Prostate gland (tissue), 2 donors: ENCODE measurements at regions not wholly inside any gene's neighbourhood (a gene's known extent, or its start where the extent isn't known, plus 50 kb on each side); places are given as distances from the start of the nearest gene placed in this dataset.

ENCODE experiments used
- DNase-seq: peaks from one replicate; pipeline ENCODE4 v3.0.0-alpha.2; 2019; ENCODE audit warnings: low spot score
- H3K27ac ChIP-seq, 2 donors: fragments of 200-600 bp; sonication (generic); 2 replicates each; pipeline ENCODE4 v1.5.1; 2017 to 2019
- H3K27me3 ChIP-seq: fragments of 200-600 bp; sonication (generic); replicated peaks from 2 replicates; pipeline ENCODE4 v1.5.1; 2019; ENCODE audit not compliant: insufficient read depth
- H3K36me3 ChIP-seq, 2 donors: fragments of 200-600 bp; sonication (generic); 1 replicate in 1 of 2; 2 replicates in 1 of 2; pipeline versions ENCODE4 v1.5.1 to v1.8.1; 2017 to 2019
- H3K4me1 ChIP-seq: fragments of 200-600 bp; sonication (generic); replicated peaks from 2 replicates; pipeline ENCODE4 v1.5.1; 2019
- H3K4me3 ChIP-seq, 2 donors: fragments of 200-600 bp; sonication (generic); 2 replicates each; pipeline ENCODE4 v1.5.1; 2017 to 2019
- H3K9me3 ChIP-seq: fragments of 200-600 bp; sonication (generic); 2 replicates; pipeline ENCODE4 v1.5.1; 2017
- POLR2A ChIP-seq: fragments of 450-650 bp; IDR thresholded peaks from one replicate; pipeline ENCODE4 v1.6.1; 2016; ENCODE audit warnings: antibody characterized with exemption, mild to moderate bottlenecking
- POLR2AphosphoS5 ChIP-seq: sonication (generic); formaldehyde crosslinking; IDR thresholded peaks from one replicate; pipeline ENCODE4 v1.6.1; 2017; ENCODE audit warnings: antibody characterized with exemption
- WGBS: methylation state at CpG from one replicate; pipeline ENCODE4 v1.1.5; 2018; 5-methylcytosine and 5-hydroxymethylcytosine counted together
- intact Hi-C: fragments of 100-400 bp; cut with DNase I; formaldehyde crosslinking; loops from one replicate; pipeline ENCODE4 v1.14.2; 2022
- TF ChIP-seq, protein P1 (sequence below), 4 experiments: fragments of 200-600 bp in 2 of 4; fragments of 450-650 bp in 2 of 4; sonication (generic) in 2 of 4; IDR thresholded peaks; 1 replicate in 3 of 4; 2 replicates in 1 of 4; pipeline ENCODE4 v1.5.1; 2016 to 2019; ENCODE audit warnings: antibody characterized with exemption in 4 of 4, mild to moderate bottlenecking in 2 of 4, moderate library complexity in 2 of 4

DNA sequence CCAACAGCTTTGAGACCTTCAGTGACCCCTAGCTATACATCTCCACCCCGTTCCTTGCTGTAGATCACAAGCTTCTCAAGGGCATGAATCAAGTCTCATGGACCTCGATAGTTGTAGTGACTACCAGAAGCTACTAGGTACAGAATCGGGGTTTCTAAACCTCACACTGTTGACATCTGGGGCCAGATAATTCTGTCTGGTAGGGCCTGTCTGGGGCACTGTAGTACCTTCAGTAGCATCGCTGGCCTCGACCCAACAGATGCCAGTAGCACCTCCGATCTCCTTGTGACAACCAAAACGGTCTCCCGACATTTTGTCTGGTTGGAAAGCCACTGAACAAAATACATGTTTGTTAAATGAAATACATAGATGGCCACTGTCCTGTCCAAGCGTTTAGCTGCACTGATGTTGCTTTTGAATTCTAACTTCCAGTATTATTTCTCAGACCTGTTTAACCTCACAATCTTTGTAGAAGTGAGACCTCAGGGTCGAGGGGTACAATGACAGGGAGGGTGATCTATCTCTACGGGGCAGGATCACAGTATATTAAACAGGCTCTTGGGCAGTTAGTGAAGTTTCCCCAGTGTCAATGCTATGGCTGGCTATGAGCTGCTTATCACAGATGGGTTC is 262.5 kb upstream of the IGF1R start:
- Histone ChIP-seq H3K4me1 (no peaks in the 10 kb centered on the region), H3K4me3 (no peak overlapping the region), H3K27me3 (no peaks in the 10 kb centered on the region), H3K27ac (no peak overlapping the region), H3K9me3 (no peaks in the 10 kb centered on the region), H3K36me3 (no peaks in the 10 kb centered on the region)
- intact Hi-C loops = no loop called here
- TF ChIP-seq POLR2AphosphoS5 (no peak), POLR2A (no peak)
- TF ChIP-seq, protein P1, sequence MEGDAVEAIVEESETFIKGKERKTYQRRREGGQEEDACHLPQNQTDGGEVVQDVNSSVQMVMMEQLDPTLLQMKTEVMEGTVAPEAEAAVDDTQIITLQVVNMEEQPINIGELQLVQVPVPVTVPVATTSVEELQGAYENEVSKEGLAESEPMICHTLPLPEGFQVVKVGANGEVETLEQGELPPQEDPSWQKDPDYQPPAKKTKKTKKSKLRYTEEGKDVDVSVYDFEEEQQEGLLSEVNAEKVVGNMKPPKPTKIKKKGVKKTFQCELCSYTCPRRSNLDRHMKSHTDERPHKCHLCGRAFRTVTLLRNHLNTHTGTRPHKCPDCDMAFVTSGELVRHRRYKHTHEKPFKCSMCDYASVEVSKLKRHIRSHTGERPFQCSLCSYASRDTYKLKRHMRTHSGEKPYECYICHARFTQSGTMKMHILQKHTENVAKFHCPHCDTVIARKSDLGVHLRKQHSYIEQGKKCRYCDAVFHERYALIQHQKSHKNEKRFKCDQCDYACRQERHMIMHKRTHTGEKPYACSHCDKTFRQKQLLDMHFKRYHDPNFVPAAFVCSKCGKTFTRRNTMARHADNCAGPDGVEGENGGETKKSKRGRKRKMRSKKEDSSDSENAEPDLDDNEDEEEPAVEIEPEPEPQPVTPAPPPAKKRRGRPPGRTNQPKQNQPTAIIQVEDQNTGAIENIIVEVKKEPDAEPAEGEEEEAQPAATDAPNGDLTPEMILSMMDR (IDR thresholded peaks at IDR 0.05) = no peak
- DNase-seq = no peak
- WGBS = 85% methylated on average over 11 of the region's 11 CpGs

DNA sequence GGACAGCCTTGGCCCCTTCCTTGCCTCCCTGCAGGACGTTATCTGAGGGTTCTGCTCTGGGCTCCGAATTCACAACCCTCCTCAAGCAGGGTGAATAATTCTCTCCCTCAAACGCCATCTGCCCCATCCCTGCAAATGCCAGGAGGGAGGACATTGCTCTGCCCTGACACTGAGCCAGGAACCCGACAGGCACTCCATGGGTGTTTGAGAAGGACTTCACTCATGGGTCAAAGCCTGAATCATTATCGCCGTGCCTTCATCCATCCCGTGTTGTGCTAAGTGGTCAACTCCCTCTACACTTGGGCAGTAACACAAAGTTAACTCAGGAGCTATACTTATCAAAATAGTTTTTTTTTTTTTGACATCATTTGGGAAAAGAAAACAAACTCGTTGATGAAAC is 261.8 kb upstream of the IGF1R start:
- no peaks in the 10 kb centered on the region for H3K36me3 ChIP-seq
- no peak overlapping the region for H3K27ac ChIP-seq
- 89% methylated on average over 8 of the region's 8 CpGs for WGBS
- H3K27me3 ChIP-seq = no peaks in the 10 kb centered on the region
- intact Hi-C loops = no loop called here
- no peaks in the 10 kb centered on the region for H3K4me1 ChIP-seq
- DNase-seq = no peak
- TF ChIP-seq POLR2AphosphoS5 (no peak), POLR2A (no peak)
- TF ChIP-seq, protein P1 (IDR thresholded peaks at IDR 0.05) = no peak
- no peak overlapping the region for H3K4me3 ChIP-seq
- H3K9me3 ChIP-seq = no peaks in the 10 kb centered on the region

GRCh38 chr15:98387866-98388265 is 260.5 kb upstream of the IGF1R start:
- peaks cover 2% of the 10 kb centered on the region for H3K27me3 ChIP-seq
- intact Hi-C loops = no loop called here
- 33% methylated on average over 2 of the region's 2 CpGs for WGBS
- DNase-seq = no peak
- TF ChIP-seq POLR2AphosphoS5 = no peak
- no peak for TF ChIP-seq POLR2A
- TF ChIP-seq, protein P1 (IDR thresholded peaks at IDR 0.05) = no peak
- H3K27ac ChIP-seq = no peak overlapping the region
- no peak overlapping the region for H3K4me3 ChIP-seq
- H3K9me3 ChIP-seq = no peaks in the 10 kb centered on the region
- no peaks in the 10 kb centered on the region for H3K36me3 ChIP-seq
- no peaks in the 10 kb centered on the region for H3K4me1 ChIP-seq

GRCh38 chr15:98390946-98391530 is 257.3 kb upstream of the IGF1R start:
- H3K36me3 ChIP-seq = no peaks in the 10 kb centered on the region
- H3K9me3 ChIP-seq = no peaks in the 10 kb centered on the region
- intact Hi-C loops = no loop called here
- H3K4me1 ChIP-seq = no peaks in the 10 kb centered on the region
- WGBS = 72% methylated on average over 7 of the region's 7 CpGs
- DNase-seq = no peak
- no peak overlapping the region for H3K4me3 ChIP-seq
- TF ChIP-seq POLR2A (no peak), POLR2AphosphoS5 (no peak)
- TF ChIP-seq, protein P1 (IDR thresholded peaks at IDR 0.05) = no peak
- H3K27me3 ChIP-seq = peaks cover 2% of the 10 kb centered on the region
- H3K27ac ChIP-seq = no peak overlapping the region

GRCh38 chr15:98391568-98391967 is 256.8 kb upstream of the IGF1R start:
- WGBS = 81% methylated on average over 7 of the region's 7 CpGs
- no peaks in the 10 kb centered on the region for H3K9me3 ChIP-seq
- peaks cover 2% of the 10 kb centered on the region for H3K27me3 ChIP-seq
- no peaks in the 10 kb centered on the region for H3K4me1 ChIP-seq
- no peak for DNase-seq
- H3K4me3 ChIP-seq = no peak overlapping the region
- intact Hi-C loops = no loop called here
- H3K27ac ChIP-seq = no peak overlapping the region
- no peaks in the 10 kb centered on the region for H3K36me3 ChIP-seq
- TF ChIP-seq, protein P1 (IDR thresholded peaks at IDR 0.05) = no peak
- TF ChIP-seq POLR2A = no peak
- no peak for TF ChIP-seq POLR2AphosphoS5
